ENCODE measurements at regions not wholly inside any gene's neighbourhood (a gene's known extent, or its start where the extent isn't known, plus 50 kb on each side); places are given as distances from the start of the nearest gene placed in this dataset.

DNA sequence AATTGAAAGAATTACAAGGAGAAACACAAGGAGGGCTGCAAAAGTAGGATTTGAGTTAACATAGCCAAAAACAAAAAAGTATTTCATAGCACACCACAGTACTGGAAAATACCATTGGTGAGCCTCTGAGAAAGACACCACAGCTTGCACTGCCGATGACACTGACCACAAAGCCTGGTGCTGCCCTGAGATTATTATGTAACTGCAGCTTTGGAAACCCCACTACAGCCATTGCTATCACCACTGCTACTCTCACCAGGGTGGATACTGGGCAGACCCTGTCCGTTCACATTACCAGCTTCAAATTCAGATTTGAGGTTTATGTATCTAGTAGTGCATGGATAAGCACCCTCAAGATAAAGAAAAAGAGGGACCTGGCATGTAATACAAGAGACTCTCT lies 1246.7 kb upstream of the SORCS1 start:
- no peak for DNase-seq (ENCODE audit: extremely low read depth, insufficient read length)
- H3K36me3 ChIP-seq (ENCODE audit: control insufficient read depth, insufficient read depth, low read length) = no peaks in the 10 kb centered on the region
- TF ChIP-seq, protein P1, sequence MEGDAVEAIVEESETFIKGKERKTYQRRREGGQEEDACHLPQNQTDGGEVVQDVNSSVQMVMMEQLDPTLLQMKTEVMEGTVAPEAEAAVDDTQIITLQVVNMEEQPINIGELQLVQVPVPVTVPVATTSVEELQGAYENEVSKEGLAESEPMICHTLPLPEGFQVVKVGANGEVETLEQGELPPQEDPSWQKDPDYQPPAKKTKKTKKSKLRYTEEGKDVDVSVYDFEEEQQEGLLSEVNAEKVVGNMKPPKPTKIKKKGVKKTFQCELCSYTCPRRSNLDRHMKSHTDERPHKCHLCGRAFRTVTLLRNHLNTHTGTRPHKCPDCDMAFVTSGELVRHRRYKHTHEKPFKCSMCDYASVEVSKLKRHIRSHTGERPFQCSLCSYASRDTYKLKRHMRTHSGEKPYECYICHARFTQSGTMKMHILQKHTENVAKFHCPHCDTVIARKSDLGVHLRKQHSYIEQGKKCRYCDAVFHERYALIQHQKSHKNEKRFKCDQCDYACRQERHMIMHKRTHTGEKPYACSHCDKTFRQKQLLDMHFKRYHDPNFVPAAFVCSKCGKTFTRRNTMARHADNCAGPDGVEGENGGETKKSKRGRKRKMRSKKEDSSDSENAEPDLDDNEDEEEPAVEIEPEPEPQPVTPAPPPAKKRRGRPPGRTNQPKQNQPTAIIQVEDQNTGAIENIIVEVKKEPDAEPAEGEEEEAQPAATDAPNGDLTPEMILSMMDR (IDR thresholded peaks at IDR 0.05; ENCODE audit: insufficient read depth, low read length, poor library complexity, severe bottlenecking) = no peak

GRCh38 chr10:108410236-108410635 lies 1245.7 kb upstream of the SORCS1 start:
- TF ChIP-seq, protein P1 (IDR thresholded peaks at IDR 0.05; ENCODE audit: insufficient read depth, low read length, poor library complexity, severe bottlenecking) = no peak
- Histone ChIP-seq H3K27me3 (replicated peaks; ENCODE audit: control insufficient read depth, insufficient read depth, low read length) (no peaks in the 10 kb centered on the region), H3K4me3 (replicated peaks; ENCODE audit: low read depth, low read length) (no peak overlapping the region), H3K36me3 (ENCODE audit: control insufficient read depth, insufficient read depth, low read length) (no peaks in the 10 kb centered on the region)
- DNase-seq (ENCODE audit: extremely low read depth, insufficient read length) = no peak

More for the DNA sequence above, 1246.7 kb upstream of the SORCS1 start:
- H3K4me3 ChIP-seq (replicated peaks; ENCODE audit: low read depth, low read length) = no peak overlapping the region
- H3K27me3 ChIP-seq (replicated peaks; ENCODE audit: control insufficient read depth, insufficient read depth, low read length) = no peaks in the 10 kb centered on the region

DNA sequence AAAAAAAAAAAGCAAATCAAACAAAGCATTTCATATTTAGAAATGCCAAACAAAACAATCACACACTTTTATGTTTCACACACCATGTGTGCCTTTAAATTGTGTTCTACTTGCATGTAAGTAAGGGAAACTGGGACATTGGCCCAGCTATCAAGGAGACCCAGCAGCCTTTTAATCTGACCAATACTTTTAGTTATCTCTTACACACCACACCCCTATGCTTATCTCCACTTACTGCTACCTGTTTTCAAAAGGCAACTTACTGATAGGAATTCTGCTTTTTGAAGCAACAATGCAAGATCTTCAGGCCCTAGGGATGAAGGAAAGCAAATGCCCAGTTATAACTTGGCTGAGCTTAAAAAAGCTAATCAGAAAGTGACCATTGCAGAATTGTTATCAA lies 1244.8 kb upstream of the SORCS1 start:
- H3K27me3 ChIP-seq (replicated peaks; ENCODE audit: control insufficient read depth, insufficient read depth, low read length) = no peaks in the 10 kb centered on the region
- TF ChIP-seq, protein P1 (IDR thresholded peaks at IDR 0.05; ENCODE audit: insufficient read depth, low read length, poor library complexity, severe bottlenecking) = no peak
- H3K4me3 ChIP-seq (replicated peaks; ENCODE audit: low read depth, low read length) = no peak overlapping the region
- no peaks in the 10 kb centered on the region for H3K36me3 ChIP-seq (ENCODE audit: control insufficient read depth, insufficient read depth, low read length)
- no peak for DNase-seq (ENCODE audit: extremely low read depth, insufficient read length)

GRCh38 chr10:108404155-108404554 lies 1239.6 kb upstream of the SORCS1 start:
- Histone ChIP-seq H3K27me3 (replicated peaks; ENCODE audit: control insufficient read depth, insufficient read depth, low read length) (no peaks in the 10 kb centered on the region), H3K36me3 (ENCODE audit: control insufficient read depth, insufficient read depth, low read length) (no peaks in the 10 kb centered on the region), H3K4me3 (replicated peaks; ENCODE audit: low read depth, low read length) (no peak overlapping the region)
- no peak for DNase-seq (ENCODE audit: extremely low read depth, insufficient read length)
- TF ChIP-seq, protein P1 (IDR thresholded peaks at IDR 0.05; ENCODE audit: insufficient read depth, low read length, poor library complexity, severe bottlenecking) = no peak

DNA sequence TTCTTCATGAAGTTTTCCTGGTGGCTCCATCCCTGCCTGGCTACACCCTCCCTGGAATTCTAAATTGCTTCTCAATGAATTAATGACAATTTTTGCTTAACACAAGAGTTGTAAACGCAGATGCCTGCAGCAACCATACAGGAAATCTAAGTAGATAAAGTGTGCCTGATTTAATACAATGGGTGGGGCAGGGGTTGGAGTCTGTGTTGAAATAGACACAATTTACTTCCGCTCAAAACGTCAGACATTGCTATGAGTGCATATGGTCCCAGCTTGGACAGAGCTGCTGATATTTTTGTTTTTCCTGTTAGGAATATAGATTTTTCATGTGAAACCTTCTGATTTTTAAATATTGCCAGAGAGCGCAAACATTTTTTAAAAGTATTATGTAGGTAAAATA lies 1235.0 kb upstream of the SORCS1 start:
- TF ChIP-seq, protein P1 (IDR thresholded peaks at IDR 0.05; ENCODE audit: insufficient read depth, low read length, poor library complexity, severe bottlenecking) = no peak
- Histone ChIP-seq H3K27me3 (replicated peaks; ENCODE audit: control insufficient read depth, insufficient read depth, low read length) (no peaks in the 10 kb centered on the region), H3K4me3 (replicated peaks; ENCODE audit: low read depth, low read length) (no peak overlapping the region), H3K36me3 (ENCODE audit: control insufficient read depth, insufficient read depth, low read length) (no peaks in the 10 kb centered on the region)
- DNase-seq (ENCODE audit: extremely low read depth, insufficient read length) = no peak

DNA sequence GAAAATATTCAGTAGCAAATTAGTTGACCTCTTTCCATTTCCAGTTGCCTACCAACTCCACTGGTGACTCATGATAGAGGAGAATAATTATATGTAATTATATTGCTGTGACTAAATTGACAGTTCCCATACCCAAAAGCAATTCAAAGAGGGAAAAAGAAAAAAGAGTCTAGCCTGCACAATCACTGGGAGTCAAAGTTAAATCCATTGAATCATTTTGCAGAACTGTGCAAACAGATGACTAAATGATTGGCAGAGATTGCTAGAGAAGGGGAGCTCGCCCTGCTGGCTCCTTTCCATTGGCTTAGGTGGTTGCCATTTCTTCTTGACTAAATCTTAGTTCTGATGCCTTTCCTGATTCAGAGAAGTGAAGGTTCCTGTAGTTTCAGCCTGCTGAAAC lies 1228.6 kb upstream of the SORCS1 start:
- no peak for DNase-seq (ENCODE audit: extremely low read depth, insufficient read length)
- no peaks in the 10 kb centered on the region for H3K27me3 ChIP-seq (replicated peaks; ENCODE audit: control insufficient read depth, insufficient read depth, low read length)
- TF ChIP-seq, protein P1 (IDR thresholded peaks at IDR 0.05; ENCODE audit: insufficient read depth, low read length, poor library complexity, severe bottlenecking) = no peak
- no peak overlapping the region for H3K4me3 ChIP-seq (replicated peaks; ENCODE audit: low read depth, low read length)
- no peaks in the 10 kb centered on the region for H3K36me3 ChIP-seq (ENCODE audit: control insufficient read depth, insufficient read depth, low read length)

Measured in GM06990 (cell line).